GM23338 (cell line): ENCODE measurements at regions not wholly inside any gene's neighbourhood (a gene's known extent, or its start where the extent isn't known, plus 50 kb on each side); places are given as distances from the start of the nearest gene placed in this dataset.

Experiments
- ATAC-seq: fragments of 200-7000 bp; cut with Tn5 transposase; 3 replicates; pipeline ENCODE4 v1.9.1; 2020
- DNase-seq: peaks from one replicate; pipeline ENCODE4 v3.0.0-alpha.2; 2015; ENCODE audit warnings: low spot score
- H2AFZ ChIP-seq: fragments of 200-600 bp; sonication (generic); 2 replicates; pipeline ENCODE4 v1.8.0; 2016; ENCODE audit warnings: antibody characterized with exemption, mild to moderate bottlenecking, moderate library complexity
- H3F3A ChIP-seq: fragments of 200-600 bp; sonication (generic); replicated peaks from 2 replicates; pipeline ENCODE4 v1.8.0; 2017; ENCODE audit warnings: antibody characterized with exemption, mixed run types, low read depth
- H3K27ac ChIP-seq: fragments of 200-600 bp; sonication (generic); 2 replicates; pipeline ENCODE4 v1.6.1; 2016; ENCODE audit warnings: low read depth
- H3K27me3 ChIP-seq: fragments of 200-600 bp; sonication (generic); 2 replicates; pipeline ENCODE4 v1.8.0; 2016; ENCODE audit warnings: mild to moderate bottlenecking, mixed run types, moderate library complexity; ENCODE audit not compliant: insufficient read depth
- H3K36me3 ChIP-seq: fragments of 200-600 bp; sonication (generic); 2 replicates; pipeline ENCODE4 v1.8.0; 2016; ENCODE audit warnings: mild to moderate bottlenecking; ENCODE audit not compliant: insufficient read depth
- H3K4me1 ChIP-seq: fragments of 200-600 bp; sonication (generic); 2 replicates; pipeline ENCODE4 v1.8.0; 2016; ENCODE audit warnings: mild to moderate bottlenecking, moderate library complexity; ENCODE audit not compliant: insufficient read depth
- H3K4me2 ChIP-seq: fragments of 200-600 bp; sonication (generic); 2 replicates; pipeline ENCODE4 v1.7.1; 2017; ENCODE audit warnings: mixed run types
- H3K4me3 ChIP-seq: fragments of 200-600 bp; sonication (generic); 2 replicates; pipeline ENCODE4 v1.6.1; 2016; ENCODE audit warnings: mixed run types
- H3K79me2 ChIP-seq: fragments of 200-600 bp; sonication (generic); replicated peaks from 2 replicates; pipeline ENCODE4 v1.8.0; 2017; ENCODE audit warnings: mild to moderate bottlenecking; ENCODE audit not compliant: insufficient read depth
- H3K9me2 ChIP-seq: fragments of 200-600 bp; sonication (generic); 2 replicates; pipeline ENCODE4 v1.8.0; 2017; ENCODE audit not compliant: insufficient read depth
- H4K20me1 ChIP-seq: fragments of 200-600 bp; sonication (generic); replicated peaks from 2 replicates; pipeline ENCODE4 v1.8.0; 2017; ENCODE audit warnings: mild to moderate bottlenecking; ENCODE audit not compliant: insufficient read depth
- H3K27ac Mint-ChIP-seq: 2 replicates; pipeline ENCODE4 v1.8.0; 2020; ENCODE audit warnings: inconsistent platforms, mild to moderate bottlenecking, moderate library complexity, mixed read lengths
- H3K27me3 Mint-ChIP-seq: 3 replicates; pipeline ENCODE4 v1.8.0; 2022; ENCODE audit warnings: low read depth, mild to moderate bottlenecking, moderate library complexity, mixed read lengths, inconsistent platforms; ENCODE audit not compliant: insufficient read depth, poor library complexity
- H3K36me3 Mint-ChIP-seq: 3 replicates; pipeline ENCODE4 v1.8.0; 2021; ENCODE audit warnings: low read depth, mild to moderate bottlenecking, inconsistent platforms, moderate library complexity, mixed read lengths
- H3K4me1 Mint-ChIP-seq: 3 replicates; pipeline ENCODE4 v1.8.0; 2020; ENCODE audit warnings: mild to moderate bottlenecking, inconsistent platforms, mixed read lengths
- H3K4me3 Mint-ChIP-seq: 3 replicates; pipeline ENCODE4 v1.8.0; 2021; ENCODE audit warnings: moderate library complexity, mild to moderate bottlenecking, inconsistent platforms, mixed read lengths
- H3K9me3 Mint-ChIP-seq: 3 replicates; pipeline ENCODE4 v1.8.0; 2020; ENCODE audit warnings: moderate library complexity, mild to moderate bottlenecking, inconsistent platforms, mixed read lengths
- CREB1 ChIP-seq: fragments of 250-450 bp; sonication (Bioruptor Pico); IDR thresholded peaks from 2 replicates; pipeline ENCODE4 v1.5.0; 2020; ENCODE audit warnings: low read depth, mild to moderate bottlenecking, moderate library complexity
- EZH2 ChIP-seq: fragments of 200-600 bp; sonication (generic); IDR thresholded peaks from one replicate; pipeline ENCODE4 v1.8.0; 2017; ENCODE audit warnings: antibody characterized with exemption, mild to moderate bottlenecking, low read depth; ENCODE audit not compliant: unreplicated experiment
- EZH2phosphoT487 ChIP-seq: fragments of 200-600 bp; sonication (generic); IDR thresholded peaks from one replicate; pipeline ENCODE4 v1.8.1; 2018; ENCODE audit warnings: antibody characterized with exemption; ENCODE audit not compliant: unreplicated experiment
- JUNB ChIP-seq: IDR thresholded peaks from one replicate; pipeline ENCODE4 v1.6.1; 2016; ENCODE audit warnings: antibody characterized with exemption; ENCODE audit not compliant: unreplicated experiment
- NANOG ChIP-seq: IDR thresholded peaks from 2 replicates; pipeline ENCODE4 v1.6.1; 2016; ENCODE audit warnings: antibody characterized with exemption, borderline replicate concordance
- POLR2AphosphoS5 ChIP-seq: IDR thresholded peaks from 2 replicates; pipeline ENCODE4 v1.6.1; 2016; ENCODE audit warnings: antibody characterized with exemption, low read depth
- STAT1 ChIP-seq: IDR thresholded peaks from one replicate; pipeline ENCODE4 v1.6.1; 2016; ENCODE audit warnings: antibody characterized with exemption; ENCODE audit not compliant: unreplicated experiment
- ZNF114 ChIP-seq: fragments of 250-450 bp; sonication (Bioruptor Pico); IDR thresholded peaks from 2 replicates; pipeline ENCODE4 v1.5.0; 2020; ENCODE audit warnings: mild to moderate bottlenecking, moderate library complexity
- ZNF331 ChIP-seq: fragments of 250-450 bp; sonication (Bioruptor Pico); IDR thresholded peaks from 2 replicates; pipeline ENCODE4 v1.5.0; 2020; ENCODE audit warnings: low read depth, mild to moderate bottlenecking, moderate library complexity
- ZNF462 ChIP-seq: fragments of 250-450 bp; sonication (Bioruptor Pico); IDR thresholded peaks from 2 replicates; pipeline ENCODE4 v1.5.0; 2020; ENCODE audit warnings: mild to moderate bottlenecking, moderate library complexity
- TF ChIP-seq, protein P1 (sequence below), 2 experiments: fragments of 200-600 bp in 1 of 2; sonication (generic) in 1 of 2; conservative IDR thresholded peaks; 2 replicates each; pipeline versions ENCODE4 v1.5.1 to v1.6.1; 2016 to 2017; ENCODE audit warnings: antibody characterized with exemption in 2 of 2, low read depth in 2 of 2, mild to moderate bottlenecking in 2 of 2, moderate library complexity in 1 of 2
- TF ChIP-seq, protein P2 (sequence below): IDR thresholded peaks from 2 replicates; pipeline ENCODE4 v1.6.1; 2016; ENCODE audit warnings: antibody characterized with exemption
- TF ChIP-seq, protein P3 (sequence below): IDR thresholded peaks from one replicate; pipeline ENCODE4 v1.6.1; 2018; ENCODE audit warnings: antibody characterized with exemption; ENCODE audit not compliant: unreplicated experiment

- TF ChIP-seq, protein P1, sequence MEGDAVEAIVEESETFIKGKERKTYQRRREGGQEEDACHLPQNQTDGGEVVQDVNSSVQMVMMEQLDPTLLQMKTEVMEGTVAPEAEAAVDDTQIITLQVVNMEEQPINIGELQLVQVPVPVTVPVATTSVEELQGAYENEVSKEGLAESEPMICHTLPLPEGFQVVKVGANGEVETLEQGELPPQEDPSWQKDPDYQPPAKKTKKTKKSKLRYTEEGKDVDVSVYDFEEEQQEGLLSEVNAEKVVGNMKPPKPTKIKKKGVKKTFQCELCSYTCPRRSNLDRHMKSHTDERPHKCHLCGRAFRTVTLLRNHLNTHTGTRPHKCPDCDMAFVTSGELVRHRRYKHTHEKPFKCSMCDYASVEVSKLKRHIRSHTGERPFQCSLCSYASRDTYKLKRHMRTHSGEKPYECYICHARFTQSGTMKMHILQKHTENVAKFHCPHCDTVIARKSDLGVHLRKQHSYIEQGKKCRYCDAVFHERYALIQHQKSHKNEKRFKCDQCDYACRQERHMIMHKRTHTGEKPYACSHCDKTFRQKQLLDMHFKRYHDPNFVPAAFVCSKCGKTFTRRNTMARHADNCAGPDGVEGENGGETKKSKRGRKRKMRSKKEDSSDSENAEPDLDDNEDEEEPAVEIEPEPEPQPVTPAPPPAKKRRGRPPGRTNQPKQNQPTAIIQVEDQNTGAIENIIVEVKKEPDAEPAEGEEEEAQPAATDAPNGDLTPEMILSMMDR (conservative IDR thresholded peaks at IDR 0.05; ENCODE audit: low read depth in 2 of 2): no peak
Observed at GRCh38 chr4:177809791-177810190, 367.6 kb upstream of the AGA start (continued).

DNA sequence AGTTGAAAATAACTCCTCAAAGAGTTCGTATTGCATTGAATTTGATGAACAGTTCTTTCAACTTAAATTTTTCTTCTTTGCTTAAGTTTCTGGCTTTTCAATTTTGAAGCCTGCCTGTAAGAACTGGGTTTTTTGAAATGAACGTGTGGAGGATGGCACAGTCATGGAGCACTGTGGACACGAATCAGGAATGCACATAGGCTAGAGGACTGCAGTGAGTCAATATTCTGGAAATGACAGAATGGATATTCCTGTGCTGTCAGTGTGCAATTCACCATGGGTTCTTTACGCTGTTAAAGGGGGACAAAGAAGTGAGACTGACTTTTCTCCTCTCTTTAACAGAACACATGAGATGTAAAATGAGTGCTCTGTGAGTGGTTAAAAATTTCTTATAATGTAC, 368.0 kb upstream of the AGA start:
- H3K9me2 ChIP-seq: no peaks in the 10 kb centered on the region
- H3F3A ChIP-seq: no peaks in the 10 kb centered on the region
- H3K79me2 ChIP-seq: no peaks in the 10 kb centered on the region
- Mint-ChIP-seq H3K9me3 (no peaks in the 10 kb centered on the region; the same call in 2 of the 3 replicates), H3K4me3 (no peak overlapping the region), H3K4me1 (peaks cover 6% of the 10 kb centered on the region; the same call in 2 of the 3 replicates), H3K27me3 (peaks cover 2% of the 10 kb centered on the region), H3K27ac (no peak overlapping the region), H3K36me3 (no peaks in the 10 kb centered on the region)
- H3K4me2 ChIP-seq: no peak overlapping the region
- H3K36me3 ChIP-seq: no peaks in the 10 kb centered on the region
- H3K27ac ChIP-seq: no peak overlapping the region
- peaks cover 9% of the 10 kb centered on the region for H3K4me1 ChIP-seq
- DNase-seq (no peak), ATAC-seq (no peak)
- no peaks in the 10 kb centered on the region for H3K27me3 ChIP-seq
- no peak overlapping the region for H3K4me3 ChIP-seq
- H4K20me1 ChIP-seq: no peaks in the 10 kb centered on the region
- H2AFZ ChIP-seq: no peak overlapping the region
- TF ChIP-seq NANOG (no peak), JUNB (no peak), ZNF331 (no peak), ZNF462 (CRISPR knock-in tag) (no peak), EZH2 (no peak), CREB1 (CRISPR knock-in tag) (no peak), EZH2phosphoT487 (no peak), STAT1 (no peak), ZNF114 (CRISPR knock-in tag) (no peak), POLR2AphosphoS5 (no peak)
- TF ChIP-seq, protein P2, sequence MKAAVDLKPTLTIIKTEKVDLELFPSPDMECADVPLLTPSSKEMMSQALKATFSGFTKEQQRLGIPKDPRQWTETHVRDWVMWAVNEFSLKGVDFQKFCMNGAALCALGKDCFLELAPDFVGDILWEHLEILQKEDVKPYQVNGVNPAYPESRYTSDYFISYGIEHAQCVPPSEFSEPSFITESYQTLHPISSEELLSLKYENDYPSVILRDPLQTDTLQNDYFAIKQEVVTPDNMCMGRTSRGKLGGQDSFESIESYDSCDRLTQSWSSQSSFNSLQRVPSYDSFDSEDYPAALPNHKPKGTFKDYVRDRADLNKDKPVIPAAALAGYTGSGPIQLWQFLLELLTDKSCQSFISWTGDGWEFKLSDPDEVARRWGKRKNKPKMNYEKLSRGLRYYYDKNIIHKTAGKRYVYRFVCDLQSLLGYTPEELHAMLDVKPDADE: no peak
- TF ChIP-seq, protein P3, sequence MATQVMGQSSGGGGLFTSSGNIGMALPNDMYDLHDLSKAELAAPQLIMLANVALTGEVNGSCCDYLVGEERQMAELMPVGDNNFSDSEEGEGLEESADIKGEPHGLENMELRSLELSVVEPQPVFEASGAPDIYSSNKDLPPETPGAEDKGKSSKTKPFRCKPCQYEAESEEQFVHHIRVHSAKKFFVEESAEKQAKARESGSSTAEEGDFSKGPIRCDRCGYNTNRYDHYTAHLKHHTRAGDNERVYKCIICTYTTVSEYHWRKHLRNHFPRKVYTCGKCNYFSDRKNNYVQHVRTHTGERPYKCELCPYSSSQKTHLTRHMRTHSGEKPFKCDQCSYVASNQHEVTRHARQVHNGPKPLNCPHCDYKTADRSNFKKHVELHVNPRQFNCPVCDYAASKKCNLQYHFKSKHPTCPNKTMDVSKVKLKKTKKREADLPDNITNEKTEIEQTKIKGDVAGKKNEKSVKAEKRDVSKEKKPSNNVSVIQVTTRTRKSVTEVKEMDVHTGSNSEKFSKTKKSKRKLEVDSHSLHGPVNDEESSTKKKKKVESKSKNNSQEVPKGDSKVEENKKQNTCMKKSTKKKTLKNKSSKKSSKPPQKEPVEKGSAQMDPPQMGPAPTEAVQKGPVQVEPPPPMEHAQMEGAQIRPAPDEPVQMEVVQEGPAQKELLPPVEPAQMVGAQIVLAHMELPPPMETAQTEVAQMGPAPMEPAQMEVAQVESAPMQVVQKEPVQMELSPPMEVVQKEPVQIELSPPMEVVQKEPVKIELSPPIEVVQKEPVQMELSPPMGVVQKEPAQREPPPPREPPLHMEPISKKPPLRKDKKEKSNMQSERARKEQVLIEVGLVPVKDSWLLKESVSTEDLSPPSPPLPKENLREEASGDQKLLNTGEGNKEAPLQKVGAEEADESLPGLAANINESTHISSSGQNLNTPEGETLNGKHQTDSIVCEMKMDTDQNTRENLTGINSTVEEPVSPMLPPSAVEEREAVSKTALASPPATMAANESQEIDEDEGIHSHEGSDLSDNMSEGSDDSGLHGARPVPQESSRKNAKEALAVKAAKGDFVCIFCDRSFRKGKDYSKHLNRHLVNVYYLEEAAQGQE: no peak
